Neural cell (in vitro differentiated cells): ENCODE measurements at regions not wholly inside any gene's neighbourhood (a gene's known extent, or its start where the extent isn't known, plus 50 kb on each side); places are given as distances from the start of the nearest gene placed in this dataset.

Experiments
- CTCF ChIP-seq: fragments of 450-650 bp; IDR thresholded peaks from 2 replicates; pipeline ENCODE4 v1.5.1; 2014; ENCODE audit warnings: antibody characterized with exemption, mild to moderate bottlenecking, moderate library complexity; ENCODE audit not compliant: poor library complexity, severe bottlenecking
- EP300 ChIP-seq: fragments of 450-650 bp; conservative IDR thresholded peaks from 2 replicates; pipeline ENCODE4 v1.6.1; 2014; ENCODE audit warnings: antibody characterized with exemption, mild to moderate bottlenecking, moderate library complexity; ENCODE audit not compliant: poor library complexity, severe bottlenecking
- EZH2 ChIP-seq: fragments of 200-600, 300-800 bp; shearing (Covaris generic), sonication (generic); IDR thresholded peaks from 2 replicates; pipeline ENCODE4 v1.6.1; 2014; ENCODE audit warnings: antibody characterized with exemption, low read length, borderline replicate concordance, mild to moderate bottlenecking; ENCODE audit not compliant: insufficient read depth, poor library complexity, severe bottlenecking
- MXI1 ChIP-seq: fragments of 450-650 bp; conservative IDR thresholded peaks from 2 replicates; pipeline ENCODE4 v1.6.1; 2014; ENCODE audit warnings: antibody characterized with exemption, mild to moderate bottlenecking; ENCODE audit not compliant: poor library complexity, severe bottlenecking
- POLR2AphosphoS5 ChIP-seq: IDR thresholded peaks from 2 replicates; pipeline ENCODE4 v1.6.1; 2012
- SMC3 ChIP-seq: fragments of 450-650 bp; conservative IDR thresholded peaks from 2 replicates; pipeline ENCODE4 v1.6.1; 2014; ENCODE audit warnings: antibody characterized with exemption, mild to moderate bottlenecking, moderate library complexity; ENCODE audit not compliant: poor library complexity
- TF ChIP-seq, protein P1 (sequence below): IDR thresholded peaks from 2 replicates; pipeline ENCODE4 v1.6.1; 2012; ENCODE audit warnings: borderline replicate concordance

DNA sequence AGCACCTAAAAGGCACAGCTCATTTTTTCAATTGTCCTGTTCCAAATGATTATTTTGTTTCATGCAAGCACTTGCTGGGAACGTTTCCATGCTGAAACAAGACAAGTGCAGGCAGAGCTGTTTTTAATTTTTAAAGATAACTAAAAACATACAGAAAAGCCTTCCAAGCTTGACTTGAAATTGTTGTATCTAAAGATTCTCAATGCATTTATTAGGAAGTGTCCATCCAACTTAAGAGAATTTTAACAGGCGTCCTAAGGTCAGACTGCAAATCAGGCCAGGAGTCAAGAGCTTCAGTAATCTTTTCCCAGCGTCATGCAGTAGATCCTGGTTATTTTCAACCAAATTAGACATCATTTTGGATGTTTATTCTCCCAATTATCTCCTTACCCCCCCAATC is 702.8 kb downstream of the KCNJ2 start:
- TF ChIP-seq EP300 (no peak), EZH2 (no peak), CTCF (no peak), MXI1 (no peak), SMC3 (no peak), POLR2AphosphoS5 (no peak)
- TF ChIP-seq, protein P1, sequence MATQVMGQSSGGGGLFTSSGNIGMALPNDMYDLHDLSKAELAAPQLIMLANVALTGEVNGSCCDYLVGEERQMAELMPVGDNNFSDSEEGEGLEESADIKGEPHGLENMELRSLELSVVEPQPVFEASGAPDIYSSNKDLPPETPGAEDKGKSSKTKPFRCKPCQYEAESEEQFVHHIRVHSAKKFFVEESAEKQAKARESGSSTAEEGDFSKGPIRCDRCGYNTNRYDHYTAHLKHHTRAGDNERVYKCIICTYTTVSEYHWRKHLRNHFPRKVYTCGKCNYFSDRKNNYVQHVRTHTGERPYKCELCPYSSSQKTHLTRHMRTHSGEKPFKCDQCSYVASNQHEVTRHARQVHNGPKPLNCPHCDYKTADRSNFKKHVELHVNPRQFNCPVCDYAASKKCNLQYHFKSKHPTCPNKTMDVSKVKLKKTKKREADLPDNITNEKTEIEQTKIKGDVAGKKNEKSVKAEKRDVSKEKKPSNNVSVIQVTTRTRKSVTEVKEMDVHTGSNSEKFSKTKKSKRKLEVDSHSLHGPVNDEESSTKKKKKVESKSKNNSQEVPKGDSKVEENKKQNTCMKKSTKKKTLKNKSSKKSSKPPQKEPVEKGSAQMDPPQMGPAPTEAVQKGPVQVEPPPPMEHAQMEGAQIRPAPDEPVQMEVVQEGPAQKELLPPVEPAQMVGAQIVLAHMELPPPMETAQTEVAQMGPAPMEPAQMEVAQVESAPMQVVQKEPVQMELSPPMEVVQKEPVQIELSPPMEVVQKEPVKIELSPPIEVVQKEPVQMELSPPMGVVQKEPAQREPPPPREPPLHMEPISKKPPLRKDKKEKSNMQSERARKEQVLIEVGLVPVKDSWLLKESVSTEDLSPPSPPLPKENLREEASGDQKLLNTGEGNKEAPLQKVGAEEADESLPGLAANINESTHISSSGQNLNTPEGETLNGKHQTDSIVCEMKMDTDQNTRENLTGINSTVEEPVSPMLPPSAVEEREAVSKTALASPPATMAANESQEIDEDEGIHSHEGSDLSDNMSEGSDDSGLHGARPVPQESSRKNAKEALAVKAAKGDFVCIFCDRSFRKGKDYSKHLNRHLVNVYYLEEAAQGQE = no peak
